ENCODE measurements at regions not wholly inside any gene's neighbourhood (a gene's known extent, or its start where the extent isn't known, plus 50 kb on each side); places are given as distances from the start of the nearest gene placed in this dataset.

DNA sequence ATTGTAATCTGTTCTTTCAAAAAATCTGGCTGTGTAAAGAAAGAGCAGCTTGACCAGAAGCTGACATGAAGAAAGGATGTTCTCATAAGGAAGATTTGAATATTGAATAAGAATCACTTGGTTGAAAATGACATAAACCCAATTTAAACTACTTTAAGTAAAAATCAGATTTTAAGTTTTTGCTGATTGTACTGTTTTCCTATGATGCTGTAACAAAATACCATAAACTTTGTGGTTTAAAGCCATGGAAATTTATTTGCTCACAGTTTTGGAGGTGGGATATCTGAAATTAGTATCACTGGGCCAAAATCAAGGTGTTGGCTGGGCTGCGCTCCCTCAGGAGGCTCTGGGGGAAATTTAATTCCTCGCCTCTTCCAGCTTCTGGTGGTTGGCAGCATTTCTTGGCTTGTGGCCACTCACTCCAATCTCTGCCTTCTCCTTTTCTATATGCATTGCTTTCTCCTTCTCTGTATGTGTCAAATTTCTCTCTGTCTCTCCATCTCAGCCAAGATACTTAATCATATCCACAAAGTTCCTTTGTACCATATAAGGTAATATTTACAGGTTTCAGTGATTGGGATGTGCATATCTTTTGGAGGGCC is 141.2 kb upstream of the ZFP64 start:
- TF ChIP-seq EZH2phosphoT487 (IDR thresholded peaks at IDR 0.05; ENCODE audit: borderline replicate concordance, low read depth, low read length): no peak
- TF ChIP-seq, protein P1, sequence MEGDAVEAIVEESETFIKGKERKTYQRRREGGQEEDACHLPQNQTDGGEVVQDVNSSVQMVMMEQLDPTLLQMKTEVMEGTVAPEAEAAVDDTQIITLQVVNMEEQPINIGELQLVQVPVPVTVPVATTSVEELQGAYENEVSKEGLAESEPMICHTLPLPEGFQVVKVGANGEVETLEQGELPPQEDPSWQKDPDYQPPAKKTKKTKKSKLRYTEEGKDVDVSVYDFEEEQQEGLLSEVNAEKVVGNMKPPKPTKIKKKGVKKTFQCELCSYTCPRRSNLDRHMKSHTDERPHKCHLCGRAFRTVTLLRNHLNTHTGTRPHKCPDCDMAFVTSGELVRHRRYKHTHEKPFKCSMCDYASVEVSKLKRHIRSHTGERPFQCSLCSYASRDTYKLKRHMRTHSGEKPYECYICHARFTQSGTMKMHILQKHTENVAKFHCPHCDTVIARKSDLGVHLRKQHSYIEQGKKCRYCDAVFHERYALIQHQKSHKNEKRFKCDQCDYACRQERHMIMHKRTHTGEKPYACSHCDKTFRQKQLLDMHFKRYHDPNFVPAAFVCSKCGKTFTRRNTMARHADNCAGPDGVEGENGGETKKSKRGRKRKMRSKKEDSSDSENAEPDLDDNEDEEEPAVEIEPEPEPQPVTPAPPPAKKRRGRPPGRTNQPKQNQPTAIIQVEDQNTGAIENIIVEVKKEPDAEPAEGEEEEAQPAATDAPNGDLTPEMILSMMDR (conservative IDR thresholded peaks at IDR 0.05; ENCODE audit: low read length): no peak
- H3K4me1 ChIP-seq (ENCODE audit: insufficient read depth, low read length, poor library complexity, severe bottlenecking): no peaks in the 10 kb centered on the region

DNA sequence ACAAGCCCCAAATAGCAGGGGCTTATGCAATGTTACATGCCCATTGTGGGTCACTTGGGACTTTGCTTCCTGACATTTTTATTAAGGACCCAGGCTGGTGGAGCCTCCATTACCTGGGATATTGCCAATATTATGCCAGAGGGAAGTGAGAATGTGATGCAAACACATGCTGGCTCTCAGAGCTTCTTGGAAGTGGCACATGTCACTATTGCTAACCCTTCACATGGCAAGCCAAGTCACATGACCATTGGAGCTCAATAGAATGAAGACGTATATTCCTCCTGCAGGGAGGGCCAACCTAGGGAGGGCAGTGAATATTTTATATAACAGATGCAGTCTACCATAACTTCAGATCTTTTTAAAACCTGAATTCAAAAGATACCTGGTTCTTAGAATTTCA is 140.7 kb upstream of the ZFP64 start:
- ChIA-PET POLR2A (interaction anchor here (0.5 kb wide), 1 partner anchor 25 kb away, joined by 3 read pairs; no protein-coding TSS in a partner anchor), CTCF (ENCODE audit: unreplicated experiment) (no interaction called here)
- intact Hi-C loops (cut with micrococcal nuclease; ENCODE audit: unreplicated experiment): no loop called here
- Histone ChIP-seq H3K79me2 (ENCODE audit: insufficient read depth, low read depth, low read length) (no peaks in the 10 kb centered on the region), H3K9me3 (ENCODE audit: low read length) (no peaks in the 10 kb centered on the region), H2AFZ (ENCODE audit: low read length) (no peak overlapping the region), H3K36me3 (ENCODE audit: insufficient read depth, low read length) (no peaks in the 10 kb centered on the region), H3K4me1 (ENCODE audit: insufficient read depth, low read length, poor library complexity, severe bottlenecking) (no peaks in the 10 kb centered on the region), H3K4me3 (ENCODE audit: low read depth, low read length, poor library complexity, severe bottlenecking) (no peak overlapping the region), H3K9me2 (ENCODE audit: insufficient read depth, low read length) (no peaks in the 10 kb centered on the region), H3K4me2 (ENCODE audit: low read length) (no peak overlapping the region), H4K20me1 (ENCODE audit: insufficient read depth, low read length) (no peaks in the 10 kb centered on the region), H3K27ac (ENCODE audit: low read depth, low read length, poor library complexity, severe bottlenecking) (no peak overlapping the region)
- DNase-seq (ENCODE audit: low spot score): no peak
- no TSS peak for BruUV-seq (replicated peaks)
- TF ChIP-seq EZH2phosphoT487 (IDR thresholded peaks at IDR 0.05; ENCODE audit: borderline replicate concordance, low read depth, low read length): no peak
- TF ChIP-seq, protein P1 (conservative IDR thresholded peaks at IDR 0.05; ENCODE audit: low read length): no peak

More for the DNA sequence above, 141.2 kb upstream of the ZFP64 start:
- Histone ChIP-seq H3K4me2 (ENCODE audit: low read length) (no peak overlapping the region), H3K27ac (ENCODE audit: low read depth, low read length, poor library complexity, severe bottlenecking) (no peak overlapping the region), H3K4me3 (ENCODE audit: low read depth, low read length, poor library complexity, severe bottlenecking) (no peak overlapping the region), H3K9me3 (ENCODE audit: low read length) (no peaks in the 10 kb centered on the region), H2AFZ (ENCODE audit: low read length) (no peak overlapping the region), H3K79me2 (ENCODE audit: insufficient read depth, low read depth, low read length) (no peaks in the 10 kb centered on the region), H4K20me1 (ENCODE audit: insufficient read depth, low read length) (no peaks in the 10 kb centered on the region), H3K9me2 (ENCODE audit: insufficient read depth, low read length) (no peaks in the 10 kb centered on the region), H3K36me3 (ENCODE audit: insufficient read depth, low read length) (no peaks in the 10 kb centered on the region)
- BruUV-seq (replicated peaks): no TSS peak
- POLR2A ChIA-PET: interaction anchor here (0.5 kb wide), 1 partner anchor 25 kb away, joined by 3 read pairs; no protein-coding TSS in a partner anchor
- no peak for DNase-seq (ENCODE audit: low spot score)
- CTCF ChIA-PET (ENCODE audit: unreplicated experiment): no interaction called here
- intact Hi-C loops (cut with micrococcal nuclease; ENCODE audit: unreplicated experiment): no loop called here

DNA sequence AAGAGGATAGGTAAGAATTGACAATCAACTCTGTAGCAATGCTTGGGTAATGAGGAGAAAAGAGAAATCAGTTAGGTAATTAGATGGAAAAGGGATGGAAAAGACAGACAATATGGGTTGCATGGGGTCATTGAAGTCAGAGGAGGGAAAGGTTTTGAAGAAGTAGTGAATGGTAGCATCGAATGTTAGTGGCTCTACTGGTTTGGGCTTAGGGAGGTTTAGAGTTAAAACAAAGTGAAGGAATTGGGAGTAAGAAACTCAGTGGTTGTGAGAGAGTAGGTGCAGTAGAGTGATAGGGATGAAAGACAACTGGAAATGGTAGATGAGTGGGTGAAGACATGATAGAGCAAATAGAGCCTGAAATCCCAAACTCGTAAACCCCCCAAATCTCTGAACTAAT is 140.1 kb upstream of the ZFP64 start:
- Histone ChIP-seq H3K36me3 (ENCODE audit: insufficient read depth, low read length) (no peaks in the 10 kb centered on the region), H3K4me1 (ENCODE audit: insufficient read depth, low read length, poor library complexity, severe bottlenecking) (no peaks in the 10 kb centered on the region), H3K79me2 (ENCODE audit: insufficient read depth, low read depth, low read length) (no peaks in the 10 kb centered on the region), H3K4me2 (ENCODE audit: low read length) (no peak overlapping the region), H4K20me1 (ENCODE audit: insufficient read depth, low read length) (no peaks in the 10 kb centered on the region), H3K9me2 (ENCODE audit: insufficient read depth, low read length) (no peaks in the 10 kb centered on the region), H2AFZ (ENCODE audit: low read length) (no peak overlapping the region), H3K27ac (ENCODE audit: low read depth, low read length, poor library complexity, severe bottlenecking) (no peak overlapping the region), H3K9me3 (ENCODE audit: low read length) (no peaks in the 10 kb centered on the region), H3K4me3 (ENCODE audit: low read depth, low read length, poor library complexity, severe bottlenecking) (no peak overlapping the region)
- intact Hi-C loops (cut with micrococcal nuclease; ENCODE audit: unreplicated experiment): no loop called here
- no peak for TF ChIP-seq EZH2phosphoT487 (IDR thresholded peaks at IDR 0.05; ENCODE audit: borderline replicate concordance, low read depth, low read length)
- TF ChIP-seq, protein P1 (conservative IDR thresholded peaks at IDR 0.05; ENCODE audit: low read length): no peak
- no TSS peak for BruUV-seq (replicated peaks)
- ChIA-PET CTCF (ENCODE audit: unreplicated experiment) (no interaction called here), POLR2A (no interaction called here)
- no peak for DNase-seq (ENCODE audit: low spot score)
